GM21717 (cell line): ENCODE measurements at regions not wholly inside any gene's neighbourhood (a gene's known extent, or its start where the extent isn't known, plus 50 kb on each side); places are given as distances from the start of the nearest gene placed in this dataset.

ENCODE experiments used
- ATAC-seq: cut with Tn5 transposase; IDR thresholded peaks from one replicate; pipeline ENCODE4 v1.9.1; 2021; ENCODE audit warnings: mild to moderate bottlenecking, moderate library complexity; ENCODE audit not compliant: unreplicated experiment

DNA sequence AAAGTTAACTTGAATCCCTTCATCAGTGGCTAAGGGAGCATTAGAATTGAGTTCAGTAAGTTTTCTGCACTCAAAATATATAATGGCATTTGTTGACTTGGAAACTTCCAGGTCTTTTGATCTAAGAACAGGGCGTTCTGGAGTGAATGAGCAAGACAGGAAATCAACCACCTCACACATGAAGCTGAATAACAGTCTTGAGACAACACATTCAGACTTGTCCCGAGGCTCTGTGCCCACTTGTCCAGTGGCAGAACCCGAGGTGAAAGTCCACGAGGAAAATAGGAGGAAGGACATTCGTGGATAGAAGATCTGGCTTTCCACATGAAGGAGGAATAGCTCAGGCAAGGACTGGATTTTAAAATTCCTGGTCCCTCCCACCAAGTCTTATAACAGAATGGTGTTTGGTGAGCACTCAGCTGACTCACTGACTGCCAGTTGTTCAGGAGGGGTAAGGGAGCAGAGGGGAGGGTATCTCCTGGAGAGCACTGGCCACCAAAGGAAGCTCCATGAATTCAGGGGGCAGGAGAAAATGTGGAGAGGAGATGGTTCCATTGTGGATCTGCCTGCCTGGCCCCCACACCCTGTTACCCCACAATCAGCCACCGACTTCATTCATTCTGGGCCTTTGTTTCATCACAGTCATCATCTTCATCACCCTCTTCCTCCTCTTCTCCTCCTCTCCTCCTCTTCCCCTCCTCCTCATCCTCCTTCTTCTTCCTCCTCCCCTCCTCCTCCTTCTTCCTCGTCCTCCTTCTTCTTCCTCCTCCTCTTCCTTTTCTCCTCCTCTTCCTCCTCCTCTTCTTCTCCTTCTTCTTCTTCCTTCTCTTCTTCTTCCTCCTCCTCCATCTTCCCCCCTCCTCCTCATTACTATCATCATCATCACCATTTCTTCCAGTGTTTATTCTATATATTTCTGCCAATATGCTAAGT, 620.1 kb downstream of the MED13L start:
- no peak for ATAC-seq

GRCh38 chr12:115650026-115650425, 627.5 kb downstream of the MED13L start:
- no peak for ATAC-seq

- no peak for ATAC-seq
Observed at GRCh38 chr12:115648463-115648862, 629.0 kb downstream of the MED13L start.

DNA sequence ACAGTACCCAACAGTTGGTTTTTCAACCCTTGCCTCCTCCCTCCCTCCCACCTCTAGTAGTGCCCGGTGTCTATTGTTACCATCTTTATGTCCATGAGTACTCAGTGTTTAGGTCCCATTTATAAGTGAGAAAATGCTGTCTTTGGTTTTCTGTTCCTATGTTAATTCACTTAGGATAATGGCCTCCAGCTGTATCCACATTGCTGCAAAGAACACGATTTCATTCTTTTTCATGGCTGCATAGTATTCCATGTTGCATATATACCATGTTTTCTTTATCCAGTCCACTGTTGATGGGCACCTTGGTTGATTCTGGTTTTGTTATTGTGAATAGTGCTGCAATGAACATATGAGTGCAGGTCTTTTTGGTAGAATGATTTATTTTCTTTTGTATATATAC, 631.3 kb downstream of the MED13L start:
- ATAC-seq = no peak

DNA sequence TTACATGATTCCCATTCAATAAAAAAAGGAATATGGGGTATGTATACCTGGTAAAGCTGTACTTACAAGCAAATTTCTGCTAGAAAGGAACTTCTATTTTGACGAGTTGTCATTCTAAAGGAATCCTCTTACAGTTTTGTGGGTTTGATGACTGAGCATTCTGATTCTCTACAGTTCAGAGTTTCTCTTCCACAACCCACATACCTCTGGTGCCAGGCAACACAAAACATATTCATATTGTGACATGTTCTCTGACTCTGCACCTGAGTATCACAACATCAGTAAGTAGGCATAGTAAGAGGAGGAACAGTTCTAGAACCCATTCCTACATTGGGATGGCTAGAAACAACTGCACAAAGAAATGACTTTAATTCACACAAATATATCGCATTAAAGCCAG, 636.6 kb downstream of the MED13L start:
- ATAC-seq = no peak

DNA sequence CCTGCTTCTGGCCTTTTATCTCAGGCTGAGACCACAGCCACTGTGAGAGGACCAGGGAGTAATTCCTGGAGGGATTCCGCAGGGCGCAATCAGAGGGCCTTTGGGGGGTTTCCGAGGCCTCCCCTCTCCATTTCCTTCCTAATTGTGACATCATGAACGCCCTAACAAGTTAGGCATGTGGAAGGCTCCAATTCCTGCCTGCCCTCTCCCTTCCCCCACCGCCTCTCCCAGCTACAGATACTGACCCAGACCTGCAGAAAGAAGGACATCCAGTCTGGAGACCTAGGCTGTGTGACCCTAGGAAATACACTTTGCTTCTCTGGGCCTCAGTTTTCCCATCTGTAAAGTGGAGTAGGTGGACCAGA, 637.9 kb downstream of the MED13L start:
- no peak for ATAC-seq

GRCh38 chr12:115638733-115639647, 638.5 kb downstream of the MED13L start:
- ATAC-seq = no peak

- ATAC-seq = no peak
Observed at GRCh38 chr12:115636546-115636945, 640.9 kb downstream of the MED13L start.

GRCh38 chr12:115632308-115632707, 645.2 kb downstream of the MED13L start:
- ATAC-seq = no peak

GRCh38 chr12:115630136-115630535, 647.4 kb downstream of the MED13L start:
- ATAC-seq = no peak

GRCh38 chr12:115626210-115626609, 651.3 kb downstream of the MED13L start:
- no peak for ATAC-seq

- no peak for ATAC-seq
Observed at GRCh38 chr12:115623764-115624334, 653.6 kb downstream of the MED13L start.

GRCh38 chr12:115623275-115623674, 654.2 kb downstream of the MED13L start:
- ATAC-seq = no peak

- ATAC-seq = no peak
Observed at GRCh38 chr12:115620816-115621215, 656.7 kb downstream of the MED13L start.

DNA sequence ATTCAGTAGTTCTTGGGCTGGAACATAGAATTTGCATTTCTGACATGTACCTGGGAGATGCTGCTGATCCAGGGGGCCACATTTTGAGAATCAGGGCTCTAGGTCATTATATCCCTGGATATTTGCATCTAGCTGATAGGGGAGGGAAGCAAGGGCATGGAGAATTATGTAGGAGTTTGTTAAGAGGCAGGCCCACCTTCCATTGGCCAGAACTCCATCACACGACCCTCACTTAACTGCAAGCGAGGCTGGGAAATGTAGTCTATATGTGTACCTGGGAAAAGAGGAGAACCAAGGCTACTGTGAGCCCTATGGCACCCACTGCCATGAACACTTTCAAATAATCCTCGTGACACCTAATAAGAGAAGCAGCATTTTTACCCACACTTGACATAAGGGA, 657.6 kb downstream of the MED13L start:
- ATAC-seq = no peak

DNA sequence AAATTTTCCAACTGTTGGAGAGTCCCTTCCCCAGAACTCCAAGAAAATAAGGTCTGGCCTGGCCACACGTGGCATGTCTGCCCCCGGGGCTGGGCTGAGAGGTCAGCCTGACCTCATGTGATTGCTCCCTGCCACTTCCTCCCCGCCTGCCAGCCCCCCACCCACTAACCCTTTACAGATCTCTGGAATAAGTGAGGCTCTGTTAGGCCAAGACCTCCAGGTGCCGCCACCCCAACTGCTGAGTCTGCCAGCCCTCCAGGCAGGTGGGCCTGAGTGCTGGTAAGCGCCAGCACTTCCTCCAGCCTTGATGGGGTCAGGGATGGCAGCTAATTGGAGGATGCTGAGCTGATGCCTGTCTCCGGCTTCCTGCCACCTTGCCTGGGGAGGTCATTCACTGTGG, 658.4 kb downstream of the MED13L start:
- ATAC-seq = no peak

DNA sequence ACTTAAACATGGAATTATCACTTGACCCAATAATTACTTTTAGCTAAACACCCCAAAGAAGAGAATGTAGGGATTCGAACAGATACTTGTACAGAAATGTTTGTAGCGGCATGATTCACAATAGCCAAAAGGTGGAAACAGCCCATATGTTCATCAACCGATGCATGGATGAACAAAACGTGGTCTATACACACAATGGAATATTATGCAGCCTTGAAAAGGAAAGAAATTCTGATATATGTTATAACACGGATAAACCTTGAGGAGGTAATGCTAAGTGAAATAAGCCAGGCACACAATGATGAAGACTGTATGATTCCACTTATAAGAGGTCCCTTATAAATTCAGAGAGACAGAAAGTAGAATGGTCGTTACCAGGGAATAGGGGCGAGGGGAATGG, 659.4 kb downstream of the MED13L start:
- ATAC-seq = no peak

DNA sequence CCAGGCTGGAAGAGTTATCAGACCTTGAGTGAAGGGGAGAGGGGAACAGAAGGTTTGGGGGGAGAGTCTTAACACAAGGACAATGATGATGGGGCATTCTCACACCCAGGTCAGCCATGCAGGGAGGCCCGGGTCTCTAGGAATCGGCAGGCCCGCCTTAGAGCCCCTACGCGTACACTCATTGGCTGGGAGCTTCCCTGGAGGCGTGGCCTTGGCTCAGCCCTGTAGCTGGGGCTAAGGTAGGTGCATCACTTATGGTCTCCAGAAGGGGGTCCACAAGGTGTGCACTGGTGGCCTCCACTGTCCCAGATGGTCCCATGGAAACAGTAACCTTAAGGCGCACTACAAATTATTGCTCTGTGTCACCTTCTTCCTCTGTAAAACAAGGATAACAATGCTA, 660.1 kb downstream of the MED13L start:
- no peak for ATAC-seq

DNA sequence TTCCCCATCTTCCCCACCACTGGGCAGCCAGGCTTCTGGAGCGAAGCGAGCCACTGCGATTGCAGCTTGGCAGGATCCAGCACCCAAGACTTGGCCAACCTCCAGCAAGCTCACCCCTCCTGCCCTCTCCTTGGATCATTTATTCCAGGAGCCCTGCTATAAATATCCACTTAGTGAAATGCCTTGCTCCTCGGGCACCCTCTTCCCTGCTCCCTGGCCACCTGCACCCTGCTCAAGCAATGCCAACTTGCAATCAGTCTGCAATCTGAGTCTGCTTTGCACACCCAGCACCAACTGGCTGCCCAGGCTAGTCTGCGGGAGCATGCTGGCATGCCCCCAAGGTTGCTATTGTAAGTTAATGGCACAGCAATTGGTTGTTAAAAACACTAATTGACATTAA, 666.0 kb downstream of the MED13L start:
- ATAC-seq = no peak

DNA sequence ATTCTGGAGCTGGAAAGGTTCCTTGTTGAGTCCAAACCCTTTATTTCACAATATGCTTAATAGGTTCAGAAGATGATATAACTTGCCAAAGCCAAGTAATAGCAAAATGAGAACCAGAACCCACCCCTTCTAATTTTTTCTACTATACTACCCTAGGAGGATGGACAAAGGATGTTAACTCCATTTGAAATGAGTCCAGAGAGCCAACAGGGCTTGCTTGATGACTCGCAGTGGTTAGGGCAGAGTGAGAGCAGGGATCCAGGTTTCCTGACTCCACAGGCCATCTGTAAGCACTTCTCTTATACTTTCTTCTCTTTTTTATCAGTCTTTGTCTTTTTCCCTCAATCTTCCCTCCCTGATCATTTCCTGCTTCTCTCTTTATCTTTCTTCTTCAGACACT, 668.1 kb downstream of the MED13L start:
- no peak for ATAC-seq

- ATAC-seq = no peak
Observed at GRCh38 chr12:115606040-115606439, 671.5 kb downstream of the MED13L start.
